Medulla oblongata (tissue), 1 donor: ENCODE measurements at regions not wholly inside any gene's neighbourhood (a gene's known extent, or its start where the extent isn't known, plus 50 kb on each side); places are given as distances from the start of the nearest gene placed in this dataset.

Experiments used
- DNase-seq: peaks from one replicate; pipeline ENCODE4 v3.0.0-alpha.2; 2015; ENCODE audit errors: extremely low spot score

GRCh38 chr10:123557366-123558108 is 108.6 kb upstream of the GPR26 start:
- DNase-seq = no peak

- DNase-seq = peak; percentile 13
Observed at GRCh38 chr10:123558651-123559050, 107.5 kb upstream of the GPR26 start.

GRCh38 chr10:123559066-123559822 is 106.9 kb upstream of the GPR26 start:
- peak; percentile 97 for DNase-seq

GRCh38 chr10:123559823-123560092 is 106.4 kb upstream of the GPR26 start:
- DNase-seq = peak; percentile 9

GRCh38 chr10:123560301-123561140 is 105.6 kb upstream of the GPR26 start:
- DNase-seq = no peak

GRCh38 chr10:123561141-123561440 is 105.1 kb upstream of the GPR26 start:
- no peak for DNase-seq

GRCh38 chr10:123562387-123562786 is 103.8 kb upstream of the GPR26 start:
- no peak for DNase-seq

- no peak for DNase-seq
Observed at GRCh38 chr10:123562811-123563580, 103.2 kb upstream of the GPR26 start.

GRCh38 chr10:123563581-123563855 is 102.6 kb upstream of the GPR26 start:
- DNase-seq = no peak

GRCh38 chr10:123563994-123564393 is 102.2 kb upstream of the GPR26 start:
- DNase-seq = no peak

- no peak for DNase-seq
Observed at GRCh38 chr10:123564631-123565030, 101.5 kb upstream of the GPR26 start.

GRCh38 chr10:123565691-123566660 is 100.2 kb upstream of the GPR26 start:
- no peak for DNase-seq

- DNase-seq = no peak
Observed at GRCh38 chr10:123567984-123568739, 98.0 kb upstream of the GPR26 start.

GRCh38 chr10:123568751-123569150 is 97.4 kb upstream of the GPR26 start:
- DNase-seq = no peak

- DNase-seq = no peak
Observed at GRCh38 chr10:123569436-123570035, 96.6 kb upstream of the GPR26 start.

GRCh38 chr10:123570051-123570897 is 95.9 kb upstream of the GPR26 start:
- DNase-seq = no peak

GRCh38 chr10:123570898-123571515 is 95.1 kb upstream of the GPR26 start:
- no peak for DNase-seq

- DNase-seq = no peak
Observed at GRCh38 chr10:123571978-123572377, 94.2 kb upstream of the GPR26 start.
